HEK293 (cell line): ENCODE measurements at regions not wholly inside any gene's neighbourhood (a gene's known extent, or its start where the extent isn't known, plus 50 kb on each side); places are given as distances from the start of the nearest gene placed in this dataset.

ENCODE experiments used
- KLF8 ChIP-seq: fragments of 450-650 bp; formaldehyde crosslinking; IDR thresholded peaks from 2 replicates; pipeline ENCODE4 v1.5.1; 2016; ENCODE audit warnings: missing biosample characterization, missing genetic modification characterization
- SETDB1 ChIP-seq: IDR thresholded peaks from one replicate; pipeline ENCODE4 v1.6.1; 2017; ENCODE audit warnings: mild to moderate bottlenecking, low read length, moderate library complexity, mixed read lengths; ENCODE audit not compliant: insufficient read length
- TCF7L2 ChIP-seq: IDR thresholded peaks from 2 replicates; pipeline ENCODE4 v1.6.1; 2011; ENCODE audit warnings: low read depth, mild to moderate bottlenecking, inconsistent platforms, low read length, moderate library complexity, borderline replicate concordance
- ZBTB1 ChIP-seq: fragments of 450-650 bp; formaldehyde crosslinking; IDR thresholded peaks from 2 replicates; pipeline ENCODE4 v1.5.1; 2016; ENCODE audit warnings: missing biosample characterization, missing genetic modification characterization
- ZBTB17 ChIP-seq: fragments of 450-650 bp; formaldehyde crosslinking; IDR thresholded peaks from 2 replicates; pipeline ENCODE4 v1.5.1; 2016; ENCODE audit warnings: missing biosample characterization, missing genetic modification characterization
- ZBTB21 ChIP-seq: fragments of 450-650 bp; formaldehyde crosslinking; IDR thresholded peaks from 2 replicates; pipeline ENCODE4 v1.5.1; 2017; ENCODE audit warnings: missing biosample characterization, missing genetic modification characterization
- ZEB2 ChIP-seq: fragments of 450-650 bp; formaldehyde crosslinking; IDR thresholded peaks from 2 replicates; pipeline ENCODE4 v1.5.1; 2016; ENCODE audit warnings: missing biosample characterization, missing genetic modification characterization
- ZNF121 ChIP-seq: fragments of 450-650 bp; formaldehyde crosslinking; IDR thresholded peaks from 2 replicates; pipeline ENCODE4 v1.5.1; 2016; ENCODE audit warnings: missing biosample characterization, missing genetic modification characterization
- ZNF18 ChIP-seq: fragments of 450-650 bp; formaldehyde crosslinking; IDR thresholded peaks from 2 replicates; pipeline ENCODE4 v1.5.1; 2016; ENCODE audit warnings: missing biosample characterization, missing genetic modification characterization
- ZNF37A ChIP-seq: fragments of 450-650 bp; IDR thresholded peaks from 2 replicates; pipeline ENCODE4 v1.5.1; 2018; ENCODE audit warnings: missing biosample characterization, missing genetic modification characterization
- ZNF548 ChIP-seq: fragments of 450-650 bp; formaldehyde crosslinking; IDR thresholded peaks from 2 replicates; pipeline ENCODE4 v1.5.1; 2016; ENCODE audit warnings: missing biosample characterization, missing genetic modification characterization
- TF ChIP-seq, protein P1 (sequence below): fragments of 450-650 bp; formaldehyde crosslinking; IDR thresholded peaks from 2 replicates; pipeline ENCODE4 v1.5.1; 2016; ENCODE audit warnings: missing biosample characterization, missing genetic modification characterization
- TF ChIP-seq, protein P2 (sequence below): fragments of 450-650 bp; formaldehyde crosslinking; IDR thresholded peaks from 2 replicates; pipeline ENCODE4 v1.5.1; 2016; ENCODE audit warnings: missing biosample characterization, missing genetic modification characterization

GRCh38 chr1:195085196-195085595 is 1523.0 kb downstream of the KCNT2 start:
- TF ChIP-seq, protein P1, sequence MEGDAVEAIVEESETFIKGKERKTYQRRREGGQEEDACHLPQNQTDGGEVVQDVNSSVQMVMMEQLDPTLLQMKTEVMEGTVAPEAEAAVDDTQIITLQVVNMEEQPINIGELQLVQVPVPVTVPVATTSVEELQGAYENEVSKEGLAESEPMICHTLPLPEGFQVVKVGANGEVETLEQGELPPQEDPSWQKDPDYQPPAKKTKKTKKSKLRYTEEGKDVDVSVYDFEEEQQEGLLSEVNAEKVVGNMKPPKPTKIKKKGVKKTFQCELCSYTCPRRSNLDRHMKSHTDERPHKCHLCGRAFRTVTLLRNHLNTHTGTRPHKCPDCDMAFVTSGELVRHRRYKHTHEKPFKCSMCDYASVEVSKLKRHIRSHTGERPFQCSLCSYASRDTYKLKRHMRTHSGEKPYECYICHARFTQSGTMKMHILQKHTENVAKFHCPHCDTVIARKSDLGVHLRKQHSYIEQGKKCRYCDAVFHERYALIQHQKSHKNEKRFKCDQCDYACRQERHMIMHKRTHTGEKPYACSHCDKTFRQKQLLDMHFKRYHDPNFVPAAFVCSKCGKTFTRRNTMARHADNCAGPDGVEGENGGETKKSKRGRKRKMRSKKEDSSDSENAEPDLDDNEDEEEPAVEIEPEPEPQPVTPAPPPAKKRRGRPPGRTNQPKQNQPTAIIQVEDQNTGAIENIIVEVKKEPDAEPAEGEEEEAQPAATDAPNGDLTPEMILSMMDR, result no peak
- TF ChIP-seq, protein P2, sequence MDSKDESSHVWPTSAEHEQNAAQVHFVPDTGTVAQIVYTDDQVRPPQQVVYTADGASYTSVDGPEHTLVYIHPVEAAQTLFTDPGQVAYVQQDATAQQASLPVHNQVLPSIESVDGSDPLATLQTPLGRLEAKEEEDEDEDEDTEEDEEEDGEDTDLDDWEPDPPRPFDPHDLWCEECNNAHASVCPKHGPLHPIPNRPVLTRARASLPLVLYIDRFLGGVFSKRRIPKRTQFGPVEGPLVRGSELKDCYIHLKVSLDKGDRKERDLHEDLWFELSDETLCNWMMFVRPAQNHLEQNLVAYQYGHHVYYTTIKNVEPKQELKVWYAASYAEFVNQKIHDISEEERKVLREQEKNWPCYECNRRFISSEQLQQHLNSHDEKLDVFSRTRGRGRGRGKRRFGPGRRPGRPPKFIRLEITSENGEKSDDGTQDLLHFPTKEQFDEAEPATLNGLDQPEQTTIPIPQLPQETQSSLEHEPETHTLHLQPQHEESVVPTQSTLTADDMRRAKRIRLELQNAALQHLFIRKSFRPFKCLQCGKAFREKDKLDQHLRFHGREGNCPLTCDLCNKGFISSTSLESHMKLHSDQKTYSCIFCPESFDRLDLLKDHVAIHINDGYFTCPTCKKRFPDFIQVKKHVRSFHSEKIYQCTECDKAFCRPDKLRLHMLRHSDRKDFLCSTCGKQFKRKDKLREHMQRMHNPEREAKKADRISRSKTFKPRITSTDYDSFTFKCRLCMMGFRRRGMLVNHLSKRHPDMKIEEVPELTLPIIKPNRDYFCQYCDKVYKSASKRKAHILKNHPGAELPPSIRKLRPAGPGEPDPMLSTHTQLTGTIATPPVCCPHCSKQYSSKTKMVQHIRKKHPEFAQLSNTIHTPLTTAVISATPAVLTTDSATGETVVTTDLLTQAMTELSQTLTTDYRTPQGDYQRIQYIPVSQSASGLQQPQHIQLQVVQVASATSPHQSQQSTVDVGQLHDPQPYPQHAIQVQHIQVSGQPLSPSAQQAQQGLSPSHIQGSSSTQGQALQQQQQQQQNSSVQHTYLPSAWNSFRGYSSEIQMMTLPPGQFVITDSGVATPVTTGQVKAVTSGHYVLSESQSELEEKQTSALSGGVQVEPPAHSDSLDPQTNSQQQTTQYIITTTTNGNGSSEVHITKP, result no peak
- TF ChIP-seq TCF7L2, result no peak
- TF ChIP-seq ZBTB21, result no peak
- no peak for TF ChIP-seq ZNF18
- TF ChIP-seq ZBTB1 (tag by site-specific recombination), result no peak
- TF ChIP-seq ZNF548, result no peak
- TF ChIP-seq ZNF37A (tag by site-specific recombination), result no peak
- TF ChIP-seq ZEB2, result no peak
- no peak for TF ChIP-seq SETDB1
- TF ChIP-seq ZBTB17 (tag by site-specific recombination), result no peak
- TF ChIP-seq KLF8 (tag by site-specific recombination), result no peak
- no peak for TF ChIP-seq ZNF121
